ENCODE measurements at regions not wholly inside any gene's neighbourhood (a gene's known extent, or its start where the extent isn't known, plus 50 kb on each side); places are given as distances from the start of the nearest gene placed in this dataset.

- H3K9me3 ChIP-seq, result no peaks in the 10 kb centered on the region
- TF ChIP-seq CTCF (IDR thresholded peaks at IDR 0.05) (no peak), POLR2A (IDR thresholded peaks at IDR 0.05) (no peak)
- no peaks in the 10 kb centered on the region for H3K4me1 ChIP-seq
- ATAC-seq, result no peak
- intact Hi-C loops (cut with DNase I), result no loop called here
- DNase-seq, result no peak
- H3K27ac ChIP-seq, result no peak overlapping the region
- no peaks in the 10 kb centered on the region for H3K36me3 ChIP-seq
- H3K4me3 ChIP-seq, result no peak overlapping the region
- no peaks in the 10 kb centered on the region for H3K27me3 ChIP-seq
Measured at GRCh38 chr16:80298676-80299075, 242.1 kb upstream of the DYNLRB2 start.

- no peaks in the 10 kb centered on the region for H3K36me3 ChIP-seq
- no peaks in the 10 kb centered on the region for H3K9me3 ChIP-seq
- ATAC-seq, result no peak
- intact Hi-C loops (cut with DNase I), result no loop called here
- no peak overlapping the region for H3K27ac ChIP-seq
- 88% methylated on average over 7 of the region's 7 CpGs for WGBS (ENCODE audit: insufficient coverage, low coverage, low lambda C conversion rate, missing lambda C conversion rate)
- TF ChIP-seq CTCF (IDR thresholded peaks at IDR 0.05) (no peak), POLR2A (IDR thresholded peaks at IDR 0.05) (no peak)
- DNase-seq, result no peak
- no peak overlapping the region for H3K4me3 ChIP-seq
- no peaks in the 10 kb centered on the region for H3K4me1 ChIP-seq
- no peaks in the 10 kb centered on the region for H3K27me3 ChIP-seq
Measured at GRCh38 chr16:80296034-80296433, 244.8 kb upstream of the DYNLRB2 start.

GRCh38 chr16:80294172-80294571 is 246.6 kb upstream of the DYNLRB2 start:
- Histone ChIP-seq H3K27me3 (no peaks in the 10 kb centered on the region), H3K27ac (no peak overlapping the region), H3K4me3 (no peak overlapping the region), H3K4me1 (no peaks in the 10 kb centered on the region), H3K36me3 (no peaks in the 10 kb centered on the region), H3K9me3 (no peaks in the 10 kb centered on the region)
- WGBS (ENCODE audit: insufficient coverage, low coverage, low lambda C conversion rate, missing lambda C conversion rate), result 77% methylated on average over 4 of the region's 4 CpGs
- DNase-seq (no peak), ATAC-seq (no peak)
- no peak for TF ChIP-seq POLR2A (IDR thresholded peaks at IDR 0.05)
- no peak for TF ChIP-seq CTCF (IDR thresholded peaks at IDR 0.05)
- intact Hi-C loops (cut with DNase I), result no loop called here

- Histone ChIP-seq H3K36me3 (no peaks in the 10 kb centered on the region), H3K27ac (no peak overlapping the region), H3K27me3 (no peaks in the 10 kb centered on the region), H3K4me1 (no peaks in the 10 kb centered on the region), H3K4me3 (no peak overlapping the region), H3K9me3 (no peaks in the 10 kb centered on the region)
- intact Hi-C loops (cut with DNase I), result no loop called here
- DNase-seq (no peak), ATAC-seq (no peak)
- TF ChIP-seq POLR2A (IDR thresholded peaks at IDR 0.05), result no peak
- 82% methylated on average over 3 of the region's 3 CpGs for whole genome bisulfite sequencing (ENCODE audit: insufficient coverage, low coverage, low lambda C conversion rate, missing lambda C conversion rate)
Measured at GRCh38 chr16:80288616-80289015, 252.2 kb upstream of the DYNLRB2 start.

- ATAC-seq (no peak), DNase-seq (no peak)
- no peaks in the 10 kb centered on the region for H3K27me3 ChIP-seq
- no peak overlapping the region for H3K4me3 ChIP-seq
- H3K27ac ChIP-seq, result no peak overlapping the region
- H3K9me3 ChIP-seq, result no peaks in the 10 kb centered on the region
- H3K36me3 ChIP-seq, result no peaks in the 10 kb centered on the region
- intact Hi-C loops (cut with DNase I), result no loop called here
- no peaks in the 10 kb centered on the region for H3K4me1 ChIP-seq
- TF ChIP-seq CTCF (IDR thresholded peaks at IDR 0.05) (no peak), POLR2A (IDR thresholded peaks at IDR 0.05) (no peak)
- WGBS (ENCODE audit: insufficient coverage, low coverage, low lambda C conversion rate, missing lambda C conversion rate), result 26% methylated on average over 1 of the region's 1 CpG
Measured at GRCh38 chr16:80287674-80288073, 253.1 kb upstream of the DYNLRB2 start.

All from right lobe of liver (tissue), 6 donors.